ENCODE measurements at regions not wholly inside any gene's neighbourhood (a gene's known extent, or its start where the extent isn't known, plus 50 kb on each side); places are given as distances from the start of the nearest gene placed in this dataset.

DNA sequence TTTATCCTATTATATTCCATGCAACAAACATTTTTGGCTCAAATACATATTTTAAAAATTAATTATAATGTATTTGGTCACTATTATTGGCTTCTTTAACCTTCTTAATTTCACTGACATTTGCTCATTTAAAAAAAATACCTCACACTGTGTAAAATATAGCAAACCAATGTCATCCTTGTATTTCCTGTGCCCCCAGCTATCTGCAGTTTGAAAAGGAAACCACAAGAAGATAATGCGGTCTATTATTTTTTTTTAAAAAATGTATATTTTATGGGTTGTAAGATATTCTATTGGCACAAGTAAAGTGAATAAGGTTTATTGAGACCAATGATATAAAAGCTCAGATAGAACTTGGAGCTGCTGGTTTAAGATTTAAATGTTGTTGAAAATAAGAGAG is 904.2 kb downstream of the SI start:
- Mint-ChIP-seq H3K27ac (no peak overlapping the region), H3K27me3 (ENCODE audit: low read depth, poor library complexity) (no peaks in the 10 kb centered on the region), H3K4me1 (no peaks in the 10 kb centered on the region), H3K4me3 (no peak overlapping the region), H3K36me3 (ENCODE audit: low read depth) (no peaks in the 10 kb centered on the region), H3K9me3 (peaks cover 4% of the 10 kb centered on the region)
- TF ChIP-seq, protein P1, sequence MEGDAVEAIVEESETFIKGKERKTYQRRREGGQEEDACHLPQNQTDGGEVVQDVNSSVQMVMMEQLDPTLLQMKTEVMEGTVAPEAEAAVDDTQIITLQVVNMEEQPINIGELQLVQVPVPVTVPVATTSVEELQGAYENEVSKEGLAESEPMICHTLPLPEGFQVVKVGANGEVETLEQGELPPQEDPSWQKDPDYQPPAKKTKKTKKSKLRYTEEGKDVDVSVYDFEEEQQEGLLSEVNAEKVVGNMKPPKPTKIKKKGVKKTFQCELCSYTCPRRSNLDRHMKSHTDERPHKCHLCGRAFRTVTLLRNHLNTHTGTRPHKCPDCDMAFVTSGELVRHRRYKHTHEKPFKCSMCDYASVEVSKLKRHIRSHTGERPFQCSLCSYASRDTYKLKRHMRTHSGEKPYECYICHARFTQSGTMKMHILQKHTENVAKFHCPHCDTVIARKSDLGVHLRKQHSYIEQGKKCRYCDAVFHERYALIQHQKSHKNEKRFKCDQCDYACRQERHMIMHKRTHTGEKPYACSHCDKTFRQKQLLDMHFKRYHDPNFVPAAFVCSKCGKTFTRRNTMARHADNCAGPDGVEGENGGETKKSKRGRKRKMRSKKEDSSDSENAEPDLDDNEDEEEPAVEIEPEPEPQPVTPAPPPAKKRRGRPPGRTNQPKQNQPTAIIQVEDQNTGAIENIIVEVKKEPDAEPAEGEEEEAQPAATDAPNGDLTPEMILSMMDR (IDR thresholded peaks at IDR 0.05): no peak
- DNase-seq: no peak

DNA sequence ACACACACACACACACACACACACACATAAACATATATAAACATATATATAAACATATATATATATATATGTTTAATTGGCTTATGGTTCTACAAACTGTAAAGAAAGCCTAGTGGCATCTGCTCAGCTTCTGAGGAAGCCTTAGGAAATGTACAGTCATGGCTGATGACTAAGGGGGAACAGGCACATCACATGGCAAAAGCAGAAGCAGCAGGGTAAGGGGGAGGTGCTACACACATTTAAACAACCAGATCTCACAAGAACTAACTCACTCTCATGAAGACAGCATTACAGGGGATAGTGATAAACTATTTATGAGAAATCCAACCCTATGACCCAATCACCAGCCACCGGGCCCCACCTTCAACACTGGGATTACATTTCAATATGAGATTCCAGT is 922.9 kb downstream of the SI start:
- Mint-ChIP-seq H3K27me3 (ENCODE audit: low read depth, poor library complexity) (no peaks in the 10 kb centered on the region), H3K4me1 (no peaks in the 10 kb centered on the region), H3K9me3 (peaks cover 23% of the 10 kb centered on the region), H3K4me3 (no peak overlapping the region), H3K36me3 (ENCODE audit: low read depth) (no peaks in the 10 kb centered on the region), H3K27ac (no peak overlapping the region)
- TF ChIP-seq, protein P1 (IDR thresholded peaks at IDR 0.05): no peak
- no peak for DNase-seq

DNA sequence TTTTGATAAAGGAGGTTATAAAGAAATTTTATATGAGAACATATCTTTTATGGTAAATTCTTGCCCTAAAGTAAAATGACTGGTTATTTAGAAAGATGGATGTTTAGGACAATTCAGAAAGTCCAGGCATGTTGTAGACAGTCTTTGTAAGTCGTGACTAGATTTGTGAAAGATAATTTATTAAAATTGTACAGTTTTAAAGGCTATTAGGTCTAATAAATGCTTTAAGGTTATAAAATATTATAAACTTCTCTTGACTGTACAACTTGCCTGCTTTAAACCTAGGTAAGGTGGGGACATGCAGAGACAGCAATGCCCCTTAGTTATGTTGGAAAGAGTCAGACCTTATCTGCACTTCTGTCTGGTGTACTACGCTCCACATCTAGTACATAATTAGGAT is 933.5 kb downstream of the SI start:
- Mint-ChIP-seq H3K4me3 (no peak overlapping the region), H3K4me1 (no peaks in the 10 kb centered on the region), H3K9me3 (peaks cover 63% of the 10 kb centered on the region), H3K27me3 (ENCODE audit: low read depth, poor library complexity) (no peaks in the 10 kb centered on the region), H3K27ac (no peak overlapping the region), H3K36me3 (ENCODE audit: low read depth) (no peaks in the 10 kb centered on the region)
- TF ChIP-seq, protein P1 (IDR thresholded peaks at IDR 0.05): no peak
- no peak for DNase-seq

DNA sequence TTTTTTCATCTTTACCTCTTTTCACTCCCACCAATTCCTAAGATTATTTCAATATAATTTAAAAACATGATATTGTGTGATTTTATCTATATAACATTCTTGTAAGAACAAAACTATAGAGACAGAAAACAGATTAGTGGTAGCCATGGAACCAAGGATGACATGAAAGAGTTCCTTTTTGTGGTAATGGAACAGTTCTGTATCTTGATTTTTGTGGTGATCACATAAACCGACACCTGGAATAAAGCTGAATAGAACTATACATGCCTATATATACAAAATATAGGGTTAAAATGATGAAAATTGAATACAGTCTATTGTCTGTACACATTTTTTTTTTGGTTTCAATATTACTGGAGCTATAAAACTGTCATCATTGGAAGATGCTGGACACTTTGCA is 945.4 kb downstream of the SI start:
- Mint-ChIP-seq H3K9me3 (peaks cover 8% of the 10 kb centered on the region), H3K4me1 (no peaks in the 10 kb centered on the region), H3K4me3 (no peak overlapping the region), H3K36me3 (ENCODE audit: low read depth) (no peaks in the 10 kb centered on the region), H3K27ac (no peak overlapping the region), H3K27me3 (ENCODE audit: low read depth, poor library complexity) (peaks cover 4% of the 10 kb centered on the region)
- TF ChIP-seq, protein P1 (IDR thresholded peaks at IDR 0.05): no peak
- no peak for DNase-seq

DNA sequence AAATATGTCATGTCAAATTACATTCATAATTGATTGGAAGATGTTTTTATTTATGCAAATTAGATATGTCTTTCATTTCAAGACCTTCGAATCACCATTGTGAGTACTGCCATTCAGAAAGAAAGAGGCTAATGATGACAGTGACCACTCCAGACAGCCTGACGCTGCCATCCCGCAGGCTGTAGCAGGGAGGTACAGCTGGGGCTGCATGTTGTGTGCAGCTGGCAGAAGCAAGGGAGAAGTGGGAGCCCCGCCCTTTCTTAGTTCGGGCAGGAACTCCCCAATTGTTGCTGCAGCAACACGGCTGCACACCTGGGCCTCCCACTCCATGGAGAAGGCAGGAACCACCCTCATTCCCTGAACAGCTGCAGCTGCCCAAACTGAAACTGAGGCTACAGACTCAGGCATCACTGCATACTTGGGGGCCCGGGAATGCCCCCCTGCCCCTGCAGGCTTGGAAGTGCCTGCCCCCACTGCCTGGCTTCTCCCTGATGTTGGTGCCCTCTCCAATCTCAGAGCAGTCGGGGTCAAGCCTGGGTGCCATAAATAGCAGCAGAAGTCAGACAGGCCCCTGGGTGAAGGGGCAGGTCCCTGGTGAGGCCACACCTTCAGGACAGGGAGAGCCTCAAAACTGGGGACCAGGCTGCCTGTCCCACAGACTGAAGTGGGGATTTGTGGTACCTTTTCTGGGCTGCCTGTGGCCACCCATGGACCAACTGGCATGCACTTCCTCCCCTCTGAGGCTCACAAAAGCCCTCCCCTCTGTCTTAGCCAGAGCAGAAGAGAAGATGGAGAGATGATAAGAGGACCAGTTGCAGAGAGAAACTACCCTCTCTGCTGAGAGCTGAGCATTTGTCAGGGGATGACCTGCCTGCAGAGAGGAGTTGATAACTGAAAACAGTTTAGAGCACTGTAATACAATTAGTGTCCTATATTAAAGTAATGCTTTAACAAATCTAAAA is 964.6 kb downstream of the SI start:
- H3K27ac Mint-ChIP-seq: no peak overlapping the region
- H3K36me3 Mint-ChIP-seq (ENCODE audit: low read depth): peaks cover 5% of the 10 kb centered on the region
- H3K4me1 Mint-ChIP-seq: no peaks in the 10 kb centered on the region
- H3K27me3 Mint-ChIP-seq (ENCODE audit: low read depth, poor library complexity): no peaks in the 10 kb centered on the region
- peaks cover 25% of the 10 kb centered on the region for H3K9me3 Mint-ChIP-seq
- TF ChIP-seq, protein P1 (IDR thresholded peaks at IDR 0.05): no peak
- H3K4me3 Mint-ChIP-seq: no peak overlapping the region
- DNase-seq: no peak

DNA sequence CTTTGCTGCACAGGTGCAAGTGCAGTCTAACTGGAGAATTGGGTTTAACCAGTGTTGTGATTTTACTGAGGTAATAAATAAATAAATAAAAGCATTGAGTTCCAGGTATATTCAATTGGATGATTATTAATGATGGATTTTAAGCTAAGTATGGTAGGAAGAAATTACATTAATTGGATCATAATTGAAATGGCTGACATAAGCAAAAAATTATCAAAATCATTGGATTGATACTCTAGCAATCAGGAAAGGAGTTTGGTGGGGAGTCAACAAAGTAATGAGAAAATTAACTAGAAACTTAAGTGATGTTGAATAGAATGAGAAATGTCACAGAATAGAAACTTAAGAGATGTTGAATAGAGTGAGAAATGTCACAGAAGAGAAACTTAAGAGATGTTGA is 981.9 kb downstream of the SI start:
- DNase-seq: no peak
- Mint-ChIP-seq H3K9me3 (no peaks in the 10 kb centered on the region), H3K4me3 (no peak overlapping the region), H3K27me3 (ENCODE audit: low read depth, poor library complexity) (no peaks in the 10 kb centered on the region), H3K4me1 (no peaks in the 10 kb centered on the region), H3K36me3 (ENCODE audit: low read depth) (no peaks in the 10 kb centered on the region), H3K27ac (no peak overlapping the region)
- TF ChIP-seq, protein P1 (IDR thresholded peaks at IDR 0.05): no peak

Measured in nephron progenitor cell (in vitro differentiated cells).